ENCODE measurements at regions not wholly inside any gene's neighbourhood (a gene's known extent, or its start where the extent isn't known, plus 50 kb on each side); places are given as distances from the start of the nearest gene placed in this dataset.

GRCh38 chr9:89744255-89744648 is 139.4 kb downstream of the GADD45G start:
- DNase-seq (ENCODE audit: insufficient read length, low spot score): no peak
- no peak for FAIRE-seq

GRCh38 chr9:89744730-89745129 is 139.9 kb downstream of the GADD45G start:
- DNase-seq (ENCODE audit: insufficient read length, low spot score) (no peak), FAIRE-seq (no peak)

DNA sequence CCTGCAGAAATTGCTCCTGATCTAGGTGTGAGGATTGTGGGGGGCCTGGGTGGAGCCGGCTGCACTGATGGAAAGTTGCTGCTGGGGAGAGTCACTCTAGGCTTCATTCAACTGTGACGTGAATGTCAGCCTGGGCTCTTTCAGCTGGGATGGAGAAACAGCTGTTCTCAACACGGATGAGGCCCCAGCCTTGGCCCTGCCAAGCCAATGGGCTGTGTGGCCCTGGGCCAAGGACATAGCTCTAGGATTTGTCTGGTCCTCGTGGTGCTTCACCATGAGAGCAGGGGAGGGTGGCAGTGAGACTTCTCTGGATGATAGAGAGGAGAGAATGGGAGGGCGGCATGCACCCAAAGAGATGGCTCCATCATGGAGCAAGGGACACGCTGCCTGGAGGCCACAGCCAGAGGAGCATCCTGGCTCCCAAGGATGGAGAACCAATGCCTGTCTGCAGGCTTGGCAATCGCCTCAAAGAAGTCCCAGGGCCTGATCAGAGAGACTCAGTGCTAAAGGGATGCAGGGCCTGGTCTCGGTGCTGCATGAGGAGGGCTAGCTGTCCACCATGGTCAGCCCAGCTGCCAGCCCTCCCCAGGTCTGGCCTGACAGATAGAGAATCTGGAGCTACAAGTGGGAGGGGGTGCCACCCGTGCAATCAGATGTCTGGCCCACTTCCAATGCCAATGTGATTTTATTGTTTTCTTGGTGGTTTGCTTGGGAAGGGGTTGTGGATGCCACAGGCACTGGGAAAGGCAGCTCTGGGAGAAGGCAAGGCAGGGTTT is 141.0 kb downstream of the GADD45G start:
- no peak for DNase-seq (ENCODE audit: insufficient read length, low spot score)
- FAIRE-seq: no peak

DNA sequence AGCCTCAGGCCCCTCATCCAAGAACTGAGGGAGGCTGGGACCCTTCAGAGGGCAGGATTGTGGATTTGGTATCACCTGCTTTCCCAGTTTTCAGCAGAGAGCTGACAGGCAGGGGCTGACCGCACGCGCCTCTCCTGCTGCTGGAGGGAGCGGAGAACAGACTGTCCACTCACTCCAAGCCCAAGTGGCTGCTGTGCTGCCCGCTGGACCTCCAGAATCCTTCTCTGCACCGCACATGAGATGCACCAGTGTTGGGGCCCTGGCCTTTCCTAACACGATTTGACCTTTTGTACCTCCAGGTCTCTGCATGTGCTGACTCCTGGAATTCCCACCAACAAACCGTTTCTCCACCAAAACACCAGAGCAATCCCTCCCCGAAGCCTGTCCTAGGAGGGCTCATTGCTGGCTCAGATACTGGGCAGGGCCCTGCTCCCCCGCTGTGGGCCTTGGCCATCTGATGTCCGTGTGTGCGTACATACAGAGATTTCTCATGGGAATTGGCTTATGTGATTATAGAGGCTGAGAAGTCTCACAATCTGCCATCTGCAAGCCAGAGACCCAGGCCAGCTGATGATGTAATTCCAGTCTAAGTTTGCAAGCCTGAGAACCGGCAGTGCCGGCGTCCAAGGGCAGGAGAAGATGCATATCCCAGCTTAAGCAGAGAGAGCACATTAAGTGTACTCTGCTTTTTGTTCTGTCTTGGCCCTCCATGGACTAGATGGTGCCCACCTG is 141.7 kb downstream of the GADD45G start:
- no peak for FAIRE-seq

DNA sequence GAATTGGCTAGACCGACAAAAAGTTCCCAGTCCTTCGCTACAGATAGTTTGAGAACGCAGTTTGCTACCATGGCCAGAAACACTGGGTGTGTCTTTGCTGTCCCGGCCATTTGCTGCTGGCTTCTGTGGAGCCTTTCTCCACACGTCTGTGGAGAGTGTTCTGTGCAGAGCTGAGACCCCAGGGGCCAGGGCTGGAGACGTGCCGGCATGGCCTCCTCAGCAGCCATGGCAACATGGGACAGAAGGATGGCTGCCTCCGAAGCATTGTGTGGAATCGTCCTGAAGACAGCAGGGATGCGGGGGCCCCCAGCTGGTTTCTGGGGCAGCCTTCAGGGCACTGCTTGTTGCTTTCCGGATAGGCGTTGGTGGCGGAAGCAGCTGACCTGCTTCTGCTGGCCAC is 142.8 kb downstream of the GADD45G start:
- FAIRE-seq: no peak
- no peak for DNase-seq (ENCODE audit: insufficient read length, low spot score)

More for the DNA sequence above, 141.7 kb downstream of the GADD45G start:
- DNase-seq (ENCODE audit: insufficient read length, low spot score): no peak

DNA sequence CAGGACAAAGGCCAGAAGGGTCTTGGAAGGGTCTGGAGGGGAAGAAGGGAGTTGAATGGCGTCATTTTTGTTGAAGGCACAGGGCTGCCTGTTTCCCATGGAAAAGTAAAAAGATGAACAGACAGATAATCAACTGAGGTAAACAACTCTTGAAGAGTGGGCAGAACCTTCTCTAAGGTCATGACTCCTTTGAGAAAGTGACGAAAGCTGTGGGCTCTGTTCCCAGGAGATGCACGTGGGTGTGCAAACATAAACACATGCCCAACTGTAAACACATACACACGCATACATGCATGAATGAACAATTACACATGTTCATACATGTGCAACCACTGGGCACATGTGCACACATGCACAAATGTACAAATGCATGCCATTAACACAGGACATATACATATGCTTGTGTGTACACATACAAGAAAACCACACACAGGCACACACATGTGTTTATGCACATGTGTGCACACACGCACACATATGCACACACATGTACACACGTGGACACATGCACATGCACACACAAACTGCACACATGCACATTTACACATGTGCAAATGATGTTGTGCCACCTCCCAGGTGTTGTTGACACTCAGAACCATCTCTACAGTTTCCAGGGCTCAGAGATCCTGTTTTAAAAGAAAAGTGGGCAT is 143.3 kb downstream of the GADD45G start:
- DNase-seq (ENCODE audit: insufficient read length, low spot score) (no peak), FAIRE-seq (no peak)

- DNase-seq (ENCODE audit: insufficient read length, low spot score): no peak
- FAIRE-seq: no peak
Observed at GRCh38 chr9:89748831-89749499, 144.2 kb downstream of the GADD45G start.

DNA sequence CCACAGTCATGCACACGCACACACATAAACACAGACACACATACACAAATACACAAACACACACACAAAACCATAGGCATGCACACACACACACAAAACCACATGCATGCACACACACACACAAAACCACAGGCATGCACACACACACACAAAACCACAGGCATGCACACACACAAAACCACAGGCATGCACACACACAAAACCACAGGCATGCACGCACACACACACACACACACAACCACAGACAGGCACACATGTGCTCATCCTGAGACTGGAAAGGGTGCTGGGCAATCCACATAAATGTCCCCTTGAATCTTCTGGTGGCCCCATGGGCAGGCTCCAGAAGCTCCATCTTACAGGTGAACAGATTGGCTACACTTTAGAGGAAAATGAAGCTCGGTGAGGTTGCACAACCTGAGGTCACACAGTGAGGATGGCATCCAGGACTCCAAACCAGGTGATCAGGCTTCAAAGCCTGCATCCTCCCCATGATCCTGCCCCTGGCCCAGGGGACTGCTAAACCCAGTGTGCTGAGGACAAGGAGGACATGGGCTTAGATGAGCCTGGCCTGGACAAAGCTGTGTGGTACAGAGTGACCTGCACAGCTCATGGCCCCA is 144.8 kb downstream of the GADD45G start:
- DNase-seq (ENCODE audit: insufficient read length, low spot score) (no peak), FAIRE-seq (no peak)

GRCh38 chr9:89750117-89750791 is 145.4 kb downstream of the GADD45G start:
- FAIRE-seq: no peak
- no peak for DNase-seq (ENCODE audit: insufficient read length, low spot score)

DNA sequence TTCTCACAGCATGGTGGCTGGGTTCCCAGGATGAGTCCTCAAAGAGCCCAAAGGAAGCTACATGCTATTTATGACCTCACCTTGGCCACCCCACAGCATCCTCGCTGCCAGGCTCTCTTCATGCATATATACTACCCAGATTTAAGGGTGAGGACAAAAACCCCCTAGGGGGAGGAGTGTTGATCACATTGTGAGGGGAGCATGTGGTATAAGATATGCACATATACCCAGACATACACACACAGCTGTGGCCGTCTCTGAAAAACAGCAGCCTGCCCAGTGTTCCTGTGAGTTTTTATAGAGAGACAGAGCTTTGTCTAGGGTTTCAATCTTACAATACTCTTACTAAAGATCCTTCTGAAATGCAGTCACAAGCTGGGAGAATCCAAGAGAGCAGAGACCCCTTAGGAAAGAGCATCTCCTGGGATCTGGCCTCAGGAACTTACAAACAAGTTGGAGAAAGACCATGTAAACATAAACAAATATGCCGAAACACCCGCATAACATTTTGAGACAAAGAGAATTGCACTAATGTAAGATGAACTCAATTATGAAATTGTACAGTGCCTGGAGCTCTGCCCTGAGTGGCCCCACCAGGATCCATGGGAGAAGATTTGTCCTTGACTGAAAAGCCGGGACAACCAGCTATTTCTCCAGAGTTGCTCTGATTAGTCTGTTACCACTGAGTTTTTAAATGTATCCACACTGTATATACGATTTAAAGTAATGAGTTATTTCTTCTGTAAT is 146.4 kb downstream of the GADD45G start:
- DNase-seq (ENCODE audit: insufficient read length, low spot score) (no peak), FAIRE-seq (no peak)

- DNase-seq (ENCODE audit: insufficient read length, low spot score) (no peak), FAIRE-seq (no peak)
Observed at GRCh38 chr9:89752154-89752553, 147.3 kb downstream of the GADD45G start.

GRCh38 chr9:89753472-89754055 is 148.8 kb downstream of the GADD45G start:
- FAIRE-seq (no peak), DNase-seq (ENCODE audit: insufficient read length, low spot score) (no peak)

DNA sequence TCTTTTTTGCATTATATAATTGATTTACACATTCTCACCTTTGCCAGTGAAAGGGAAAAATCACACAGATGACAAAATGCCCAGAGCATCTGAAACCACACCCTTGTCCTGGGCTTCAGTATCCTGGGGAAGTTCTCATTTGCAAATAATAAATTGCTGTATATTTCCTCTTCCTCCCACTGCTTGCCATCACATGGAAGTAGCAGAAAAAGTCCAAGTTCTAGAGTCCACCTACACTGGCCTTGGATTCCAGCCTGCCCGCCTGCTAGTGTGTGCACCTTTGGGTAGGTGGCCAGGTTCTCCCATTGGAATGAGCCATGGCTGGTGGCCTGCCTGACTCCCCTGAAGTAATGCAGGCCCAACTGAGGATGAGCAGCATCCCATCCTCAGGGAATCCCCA is 149.4 kb downstream of the GADD45G start:
- DNase-seq (ENCODE audit: insufficient read length, low spot score): no peak
- FAIRE-seq: no peak

DNA sequence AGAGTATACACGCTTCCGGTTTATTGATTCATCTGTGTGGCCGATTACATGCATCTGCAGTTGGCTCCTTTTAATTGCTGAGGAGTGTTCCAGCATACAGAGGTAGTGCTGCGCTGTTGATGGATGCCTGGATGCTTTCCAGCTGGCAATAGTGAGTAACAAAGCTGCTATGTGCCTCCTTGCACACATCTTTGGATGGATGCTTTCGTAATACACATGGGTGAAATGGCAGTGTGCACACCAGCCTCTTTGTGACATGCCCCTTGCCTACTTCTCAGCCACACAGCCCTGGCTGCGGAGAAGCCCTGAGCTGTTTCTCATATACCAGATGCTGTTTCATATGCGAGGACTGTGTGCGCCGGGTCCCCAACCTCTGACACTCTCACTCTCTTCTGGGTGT is 151.0 kb downstream of the GADD45G start:
- no peak for DNase-seq (ENCODE audit: insufficient read length, low spot score)
- no peak for FAIRE-seq

- FAIRE-seq (no peak), DNase-seq (ENCODE audit: insufficient read length, low spot score) (no peak)
Observed at GRCh38 chr9:89756891-89757537, 152.2 kb downstream of the GADD45G start.

- no peak for FAIRE-seq
- no peak for DNase-seq (ENCODE audit: insufficient read length, low spot score)
Observed at GRCh38 chr9:89757776-89758528, 153.1 kb downstream of the GADD45G start.

DNA sequence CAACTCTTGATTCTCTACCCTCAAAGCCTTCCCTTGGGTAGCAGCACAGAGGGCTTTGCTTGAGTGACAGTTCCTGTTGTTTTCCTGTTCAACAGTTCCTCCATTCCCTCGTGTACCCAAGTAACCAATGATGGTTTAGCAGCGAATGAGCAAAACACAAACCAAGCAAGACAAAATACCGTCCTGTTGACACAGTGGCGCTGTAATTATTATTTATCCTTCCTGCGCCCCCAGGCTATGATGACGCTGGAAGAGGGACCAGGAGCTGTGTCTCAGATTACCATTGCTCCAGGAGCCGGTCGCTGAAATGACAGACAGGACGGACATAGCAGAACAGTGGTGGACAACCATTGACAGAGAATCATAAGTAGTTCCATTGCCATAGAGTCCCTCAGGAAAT is 154.8 kb downstream of the GADD45G start:
- DNase-seq (ENCODE audit: insufficient read length, low spot score): no peak
- FAIRE-seq: no peak

DNA sequence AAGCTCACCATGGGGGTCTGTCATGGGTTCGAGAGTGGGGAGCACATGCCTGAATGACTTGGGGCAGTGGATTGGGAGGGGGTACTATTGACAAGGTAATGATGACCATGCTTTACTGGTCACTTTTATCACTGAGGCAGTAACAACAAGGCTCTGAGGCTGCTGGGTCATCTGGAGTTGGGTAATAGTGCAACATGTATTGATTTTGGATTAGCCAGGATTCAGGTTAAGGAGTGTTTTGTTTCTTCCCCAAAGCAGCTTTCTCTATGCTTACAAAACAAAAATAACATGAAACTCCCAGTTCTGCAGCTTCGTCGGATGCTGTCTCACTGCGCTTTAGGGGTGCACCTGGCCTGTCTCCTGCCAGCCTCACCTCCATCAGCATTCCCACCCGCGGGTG is 155.3 kb downstream of the GADD45G start:
- FAIRE-seq (no peak), DNase-seq (ENCODE audit: insufficient read length, low spot score) (no peak)
